ENCODE measurements at regions not wholly inside any gene's neighbourhood (a gene's known extent, or its start where the extent isn't known, plus 50 kb on each side); places are given as distances from the start of the nearest gene placed in this dataset.
"Not testable (repeated sequence)": the region's sequence is repeated elsewhere in the genome, so short reads cannot be mapped to it uniquely, and the experiment has no call there.

DNA sequence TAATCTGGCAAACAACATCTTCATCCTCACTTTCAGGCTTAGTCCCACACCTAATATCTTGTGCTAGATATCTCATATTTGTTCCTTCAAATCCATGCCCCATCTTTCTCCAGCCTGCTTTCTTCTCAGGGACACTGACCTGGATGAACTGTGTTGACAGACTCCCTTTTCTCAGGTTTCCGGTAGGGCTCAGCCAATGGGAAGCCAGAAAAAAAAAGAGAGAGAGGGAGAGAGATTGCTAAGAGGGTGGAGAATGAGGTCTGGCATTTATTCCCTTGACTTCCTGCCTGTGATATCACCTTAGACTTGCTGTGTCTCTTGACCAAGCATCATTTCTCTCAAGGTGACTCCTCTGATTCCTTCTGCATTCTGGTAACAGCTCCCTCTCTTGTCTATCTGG is 145.6 kb upstream of the ABI3BP start:
- no peak for DNase-seq

DNA sequence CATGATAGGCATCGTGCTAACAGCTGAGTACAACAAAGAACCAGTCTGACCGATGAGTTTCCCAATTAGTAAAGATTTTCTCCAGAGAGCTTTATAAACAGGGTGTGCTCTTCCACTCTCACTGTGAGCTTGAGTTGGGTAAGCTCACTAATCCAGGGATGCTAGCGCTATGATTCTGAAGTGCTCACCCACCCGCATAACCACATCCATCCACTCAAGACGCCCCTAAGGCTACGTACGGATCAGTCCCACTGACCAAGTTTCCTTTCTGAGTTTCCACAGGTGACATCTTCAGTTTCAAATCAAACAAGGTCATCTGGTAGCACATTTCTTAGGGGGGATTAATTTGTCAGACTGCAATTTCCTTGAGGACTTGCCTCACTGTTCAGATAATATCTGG is 141.1 kb upstream of the ABI3BP start:
- no peak for DNase-seq

DNA sequence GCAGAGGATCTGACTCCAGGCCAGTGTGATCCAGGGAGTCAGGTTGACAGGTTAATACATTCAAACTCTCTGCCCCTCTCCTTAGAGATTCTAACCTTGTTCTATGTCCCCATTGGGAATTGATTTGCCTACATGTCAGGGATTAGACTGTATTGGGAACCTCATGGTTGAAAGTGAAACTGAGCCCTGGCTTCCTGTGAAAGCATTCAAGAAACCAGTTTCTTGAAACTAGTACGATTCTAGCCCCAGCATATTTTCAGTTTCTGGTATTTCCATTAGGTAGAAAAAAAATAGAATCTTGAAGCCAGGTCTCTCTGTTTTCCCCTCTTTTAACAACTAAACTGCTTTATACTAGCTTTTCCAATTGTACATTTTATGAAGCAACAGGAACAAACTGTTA is 140.4 kb upstream of the ABI3BP start:
- no peak for DNase-seq

DNA sequence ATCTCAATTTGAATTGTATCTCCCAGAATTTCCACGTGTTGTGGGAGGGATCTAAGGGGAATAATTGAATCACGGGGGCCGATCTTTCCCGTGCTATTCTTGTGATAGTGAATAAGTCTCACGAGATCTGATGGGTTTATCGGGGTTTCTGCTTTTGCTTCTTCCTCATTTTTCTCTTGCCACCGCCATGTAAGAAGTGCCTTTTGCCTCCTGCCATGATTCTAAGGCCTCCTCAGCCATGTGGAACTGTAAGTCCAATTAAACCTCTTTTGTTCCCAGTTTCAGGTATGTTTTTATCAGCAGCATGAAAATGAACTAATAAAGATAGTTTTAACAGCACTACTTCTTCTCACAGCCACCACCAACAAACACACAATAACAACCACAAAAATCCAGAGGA is 140.0 kb upstream of the ABI3BP start:
- not testable (repeated sequence) for DNase-seq

- DNase-seq = no peak
These were observed 138.5 kb upstream of the ABI3BP start for GRCh38 chr3:101131767-101132166.

DNA sequence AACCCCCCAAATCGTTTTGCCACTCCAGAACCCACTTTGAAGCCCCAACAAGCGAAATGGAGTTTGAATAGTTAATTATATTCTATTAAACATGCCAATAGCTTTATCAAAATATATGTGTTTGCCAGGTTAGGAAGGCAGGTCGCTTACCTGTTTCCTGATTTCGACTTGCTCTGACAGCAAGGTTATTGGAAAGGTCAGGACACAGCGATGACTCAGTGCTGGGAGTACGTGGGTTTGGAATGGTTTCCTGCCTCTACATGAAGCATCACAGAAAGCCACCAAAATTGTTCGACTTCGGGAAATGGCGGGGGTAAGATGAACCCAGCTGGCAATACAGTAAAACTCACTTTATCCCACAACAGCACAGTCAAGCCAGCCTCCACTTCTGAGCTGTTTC is 135.6 kb upstream of the ABI3BP start:
- no peak for DNase-seq

DNA sequence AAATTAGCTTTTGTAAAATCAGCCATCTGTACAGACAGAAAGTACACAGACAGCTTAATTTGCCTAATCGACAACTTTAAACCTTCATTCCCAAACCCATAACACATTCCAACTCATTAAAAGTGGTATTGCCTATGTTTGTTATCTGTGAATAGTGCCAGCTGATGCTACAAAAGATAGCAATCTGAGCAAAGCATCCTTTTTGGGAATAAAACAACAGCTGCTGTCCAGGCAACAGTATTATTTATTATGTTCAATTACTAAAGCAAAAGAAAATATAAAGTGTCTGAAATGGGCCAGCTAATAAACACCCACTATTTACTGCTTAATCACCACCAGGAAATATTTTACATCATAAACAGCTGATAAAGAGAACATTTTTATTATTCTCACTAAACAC is 134.8 kb upstream of the ABI3BP start:
- DNase-seq = no peak

DNA sequence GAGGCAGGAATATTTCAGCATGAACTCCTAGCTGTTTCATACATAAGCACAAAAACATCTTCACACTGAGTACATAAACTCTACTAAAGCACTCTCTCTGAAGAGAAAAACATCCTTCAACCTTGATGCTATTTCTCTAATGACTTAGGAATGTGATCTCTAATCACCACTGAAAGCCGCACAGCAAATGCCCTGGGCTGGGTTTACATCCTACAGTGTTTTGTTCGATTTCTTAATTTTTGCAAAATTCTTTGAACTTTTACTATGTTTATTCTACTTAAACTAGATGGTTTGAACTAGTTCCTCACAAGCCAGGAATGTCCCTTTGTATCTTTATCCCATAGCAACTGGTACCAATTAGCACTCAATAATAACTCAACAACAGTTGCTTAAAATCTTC is 130.9 kb upstream of the ABI3BP start:
- no peak for DNase-seq

- DNase-seq = no peak
These were observed 129.9 kb upstream of the ABI3BP start for GRCh38 chr3:101123081-101123480.

GRCh38 chr3:101122681-101123080 is 129.5 kb upstream of the ABI3BP start:
- DNase-seq = no peak

GRCh38 chr3:101120039-101120438 is 126.8 kb upstream of the ABI3BP start:
- DNase-seq = no peak

DNA sequence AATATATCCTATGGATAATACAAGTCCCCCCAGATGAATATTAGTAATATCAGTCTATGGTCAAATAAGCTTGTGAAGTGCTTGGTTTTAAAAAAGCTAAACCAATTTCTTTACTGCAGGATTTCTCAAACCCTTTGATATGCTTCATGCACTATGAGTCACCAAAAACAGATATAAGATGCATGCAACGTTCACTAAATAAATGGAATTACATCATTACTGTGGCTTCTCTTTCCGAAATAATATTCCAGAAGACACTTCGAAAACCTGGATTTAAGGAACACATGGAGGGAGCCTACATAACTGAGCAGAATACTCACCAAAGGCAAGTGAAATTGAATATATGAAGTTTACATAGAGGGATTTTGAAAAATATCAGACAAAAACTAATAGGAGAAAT is 126.3 kb upstream of the ABI3BP start:
- no peak for DNase-seq

GRCh38 chr3:101117980-101118379 is 124.8 kb upstream of the ABI3BP start:
- no peak for DNase-seq

- DNase-seq = no peak
These were observed 124.2 kb upstream of the ABI3BP start for GRCh38 chr3:101117465-101117864.

- DNase-seq = not testable (repeated sequence)
These were observed 117.1 kb upstream of the ABI3BP start for GRCh38 chr3:101110295-101110694.

GRCh38 chr3:101104321-101104720 is 111.1 kb upstream of the ABI3BP start:
- DNase-seq = no peak

GRCh38 chr3:101102678-101103296 is 109.6 kb upstream of the ABI3BP start:
- DNase-seq = no peak

DNA sequence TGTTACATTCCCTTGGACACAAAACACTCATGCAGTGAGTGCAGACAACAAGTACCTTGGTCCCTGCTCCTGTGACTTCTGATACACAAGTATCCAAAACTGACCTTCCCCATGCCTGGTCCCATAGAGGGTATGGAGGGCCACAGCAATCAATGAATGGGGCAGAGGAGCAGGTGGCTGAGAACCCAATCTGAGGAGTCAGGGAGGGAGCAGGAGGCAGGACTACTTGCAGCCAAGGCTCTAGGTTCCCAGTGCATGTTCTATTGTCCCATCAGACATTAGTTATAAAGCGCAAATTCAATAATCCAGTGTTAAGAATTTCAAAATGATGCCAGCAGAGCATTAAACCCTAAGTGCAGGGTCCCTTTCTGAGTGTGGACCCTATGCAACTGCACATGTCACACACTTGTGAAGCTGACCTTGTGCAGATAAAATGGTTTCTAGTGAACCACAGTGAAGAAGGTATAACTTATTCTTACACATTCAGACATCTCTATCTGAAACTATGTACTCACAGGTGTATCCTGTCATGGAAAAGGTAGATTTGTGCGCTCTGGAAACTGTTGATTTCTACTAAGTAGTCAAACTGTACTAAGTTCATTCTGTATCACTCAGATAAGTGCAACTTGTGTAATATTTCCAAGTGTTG is 107.3 kb upstream of the ABI3BP start:
- no peak for DNase-seq

GRCh38 chr3:101099791-101100190 is 106.6 kb upstream of the ABI3BP start:
- no peak for DNase-seq

DNA sequence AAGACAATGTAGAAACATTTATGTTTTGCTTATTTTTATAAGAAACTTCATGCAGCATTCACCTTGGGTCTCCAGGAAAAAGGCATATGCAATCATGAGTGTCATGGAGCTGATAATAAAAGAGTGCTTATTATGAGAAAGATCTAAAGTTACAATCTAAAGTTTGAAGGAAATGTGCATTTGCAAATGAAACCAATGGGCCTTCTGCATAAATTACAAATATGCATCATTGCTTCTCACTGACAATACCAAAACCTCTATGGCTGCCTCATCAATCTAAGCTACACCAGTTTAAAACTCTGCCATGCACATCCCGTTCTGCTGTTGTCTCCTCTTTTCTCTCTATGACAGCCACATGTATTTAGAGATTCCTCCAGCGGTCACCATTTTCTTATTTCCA is 103.2 kb upstream of the ABI3BP start:
- DNase-seq = no peak

GRCh38 chr3:101095693-101096430 is 102.6 kb upstream of the ABI3BP start:
- DNase-seq = no peak

- no peak for DNase-seq
These were observed 98.3 kb upstream of the ABI3BP start for GRCh38 chr3:101091489-101091888.

DNA sequence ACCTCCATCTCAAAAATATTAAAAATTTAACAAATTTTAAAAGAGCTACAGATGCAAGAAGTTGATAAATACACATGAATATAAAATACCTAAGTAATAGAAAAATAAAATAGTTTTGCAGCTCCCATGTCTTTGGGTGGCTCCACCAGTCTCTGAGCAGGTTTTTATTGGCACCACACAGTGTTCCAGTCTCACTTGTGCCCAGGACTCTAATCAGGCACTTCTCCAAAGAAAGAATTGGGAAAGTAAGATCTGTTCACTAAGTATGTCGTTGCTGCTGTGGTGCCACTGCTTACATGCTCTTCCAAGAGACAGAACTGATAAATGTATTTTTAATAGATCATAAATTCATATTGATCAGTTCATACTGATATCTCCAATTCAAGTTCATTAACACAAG is 92.5 kb upstream of the ABI3BP start:
- DNase-seq = no peak

DNA sequence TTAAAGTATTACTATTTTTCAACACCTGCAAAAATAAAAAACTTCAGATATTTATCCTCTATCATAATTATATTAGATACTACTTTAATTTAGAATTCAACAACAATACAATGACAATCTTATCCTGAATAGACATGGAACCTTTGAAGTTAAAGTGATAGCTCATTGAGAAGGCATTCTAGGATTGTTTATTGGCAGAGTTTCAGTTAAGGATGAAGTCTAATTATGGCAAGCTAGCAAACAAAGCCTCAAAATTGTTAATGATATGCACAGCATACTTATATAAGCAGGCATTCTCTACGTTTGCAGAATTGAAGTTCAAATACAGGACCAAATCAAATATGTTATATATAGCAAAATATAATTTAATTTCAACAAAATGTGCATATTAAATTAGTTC is 91.2 kb upstream of the ABI3BP start:
- no peak for DNase-seq
